Kidney (tissue), 13 donors: ENCODE measurements at regions not wholly inside any gene's neighbourhood (a gene's known extent, or its start where the extent isn't known, plus 50 kb on each side); places are given as distances from the start of the nearest gene placed in this dataset.

Source experiments
- DNase-seq, 5 donors: peaks; one replicate each; pipeline ENCODE4 v3.0.0-alpha.2; 2013 to 2020
- FAIRE-seq: peaks from 2 replicates; lab custom pipeline; 2012; peaks lifted over from hg19 to GRCh38; lab: Jason Lieb, UNC
- H3K27ac ChIP-seq, 2 donors: one replicate each; pipeline ENCODE4 v1.7.0; 2013; ENCODE audit warnings: low read depth in 2 of 2, low read length in 2 of 2, inconsistent platforms in 1 of 2
- H3K27me3 ChIP-seq: one replicate; pipeline ENCODE4 v1.7.1; 2013; ENCODE audit warnings: low read length, inconsistent platforms; ENCODE audit not compliant: control insufficient read depth, insufficient read depth
- H3K36me3 ChIP-seq, 3 donors: one replicate each; pipeline versions ENCODE4 v1.7.0 to v1.7.1; 2013; ENCODE audit warnings: low read length in 3 of 3, control low read depth in 1 of 3, inconsistent platforms in 1 of 3; ENCODE audit not compliant: insufficient read depth in 3 of 3, control insufficient read depth in 2 of 3
- H3K4me1 ChIP-seq, 3 donors: one replicate each; pipeline versions ENCODE4 v1.7.0 to v1.7.1; 2013; ENCODE audit warnings: low read length in 3 of 3, inconsistent platforms in 1 of 3, low read depth in 1 of 3; ENCODE audit not compliant: control insufficient read depth in 2 of 3, insufficient read depth in 2 of 3
- H3K4me3 ChIP-seq, 3 donors: one replicate each; pipeline versions ENCODE4 v1.7.0 to v1.8.1; 2013; ENCODE audit warnings: low read length in 3 of 3, control low read depth in 1 of 3, inconsistent platforms in 1 of 3
- H3K9ac ChIP-seq, 3 donors: one replicate each; pipeline versions ENCODE4 v1.7.0 to v1.7.1; 2013; ENCODE audit warnings: low read length in 3 of 3, control low read depth in 1 of 3, inconsistent platforms in 1 of 3
- H3K9me3 ChIP-seq, 3 donors: one replicate each; pipeline versions ENCODE4 v1.7.0 to v1.7.1; 2013; ENCODE audit warnings: low read length in 3 of 3, control low read depth in 1 of 3, inconsistent platforms in 1 of 3; ENCODE audit not compliant: control insufficient read depth in 2 of 3, insufficient read depth in 1 of 3
- CTCF ChIP-seq: IDR thresholded peaks from 3 replicates; pipeline ENCODE4 v1.5.1; 2012; ENCODE audit warnings: mild to moderate bottlenecking, moderate library complexity, borderline replicate concordance; ENCODE audit not compliant: insufficient read depth; ENCODE audit errors: extremely low read depth
- intact Hi-C: fragments of 100-400 bp; cut with DNase I; formaldehyde crosslinking; loops from one replicate; pipeline ENCODE4 v1.11.1; 2022
- donor health status: control.
- donor health status: control.
- donor health status: control.
- donor health status: control.
- donor health status: control.
- donor health status: DM: yes; HTN: yes; CAD: no.
- donor health status: Normal renal cell carcinoma (clear cell type).

- Histone ChIP-seq H3K4me1 (no peaks in the 10 kb centered on the region), H3K36me3 (no peaks in the 10 kb centered on the region), H3K27me3 (no peaks in the 10 kb centered on the region), H3K27ac (no peak overlapping the region), H3K9ac (no peak overlapping the region), H3K4me3 (no peak overlapping the region), H3K9me3 (no peaks in the 10 kb centered on the region)
- no peak for FAIRE-seq
- intact Hi-C loops: no loop called here
- no peak for TF ChIP-seq CTCF
- DNase-seq: no peak
These were observed 407.4 kb upstream of the IZUMO3 start for GRCh38 chr9:24953070-24953469.

GRCh38 chr9:24939109-24939850 is 393.6 kb upstream of the IZUMO3 start:
- no peak for FAIRE-seq
- H3K36me3 ChIP-seq: no peaks in the 10 kb centered on the region
- no peaks in the 10 kb centered on the region for H3K27me3 ChIP-seq
- TF ChIP-seq CTCF: no peak
- DNase-seq: no peak
- no peak overlapping the region for H3K9ac ChIP-seq
- intact Hi-C loops: no loop called here
- no peak overlapping the region for H3K4me3 ChIP-seq
- no peaks in the 10 kb centered on the region for H3K9me3 ChIP-seq
- H3K27ac ChIP-seq: no peak overlapping the region
- H3K4me1 ChIP-seq: no peaks in the 10 kb centered on the region

GRCh38 chr9:24936117-24936516 is 390.4 kb upstream of the IZUMO3 start:
- Histone ChIP-seq H3K9me3 (no peaks in the 10 kb centered on the region), H3K36me3 (no peaks in the 10 kb centered on the region), H3K27ac (no peak overlapping the region), H3K9ac (no peak overlapping the region), H3K4me3 (no peak overlapping the region), H3K4me1 (no peaks in the 10 kb centered on the region), H3K27me3 (no peaks in the 10 kb centered on the region)
- FAIRE-seq: no peak
- TF ChIP-seq CTCF: no peak
- no peak for DNase-seq
- intact Hi-C loops: no loop called here

GRCh38 chr9:24932785-24933184 is 387.1 kb upstream of the IZUMO3 start:
- Histone ChIP-seq H3K4me1 (no peaks in the 10 kb centered on the region), H3K27me3 (no peaks in the 10 kb centered on the region), H3K27ac (no peak overlapping the region), H3K9ac (no peak overlapping the region), H3K9me3 (no peaks in the 10 kb centered on the region), H3K4me3 (no peak overlapping the region), H3K36me3 (no peaks in the 10 kb centered on the region)
- no peak for TF ChIP-seq CTCF
- FAIRE-seq: no peak
- intact Hi-C loops: no loop called here
- DNase-seq: no peak
